DND-41 (cell line): ENCODE measurements at regions not wholly inside any gene's neighbourhood (a gene's known extent, or its start where the extent isn't known, plus 50 kb on each side); places are given as distances from the start of the nearest gene placed in this dataset.

Experiments
- EZH2 ChIP-seq: IDR thresholded peaks from 3 replicates; pipeline ENCODE4 v1.6.1; 2012; ENCODE audit warnings: borderline replicate concordance, low read depth, mild to moderate bottlenecking, moderate library complexity, low read length, inconsistent platforms; ENCODE audit not compliant: severe bottlenecking
- TF ChIP-seq, protein P1 (sequence below): IDR thresholded peaks from 2 replicates; pipeline ENCODE4 v1.5.1; 2012; ENCODE audit warnings: borderline replicate concordance, low read length, moderate library complexity, mild to moderate bottlenecking; ENCODE audit not compliant: poor library complexity, severe bottlenecking; ENCODE audit errors: extremely low read depth

DNA sequence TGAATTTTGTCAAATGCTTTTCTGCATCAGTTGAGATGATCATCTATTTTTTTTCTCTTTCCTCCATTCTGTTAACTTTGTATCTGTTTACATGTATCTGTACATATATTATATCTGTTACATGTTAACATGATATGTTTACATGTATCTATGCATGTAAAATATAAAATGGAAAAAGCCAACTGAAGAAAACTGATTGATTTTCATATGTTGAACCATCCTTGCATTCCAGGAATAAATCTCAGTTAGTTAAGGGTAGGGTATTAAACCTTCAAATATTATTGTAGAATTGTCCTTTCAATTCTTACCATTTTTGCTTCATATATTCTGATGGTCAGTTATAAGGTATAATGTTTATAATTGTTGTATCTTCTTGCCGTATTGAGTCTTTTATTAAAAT is 336.1 kb downstream of the ZFHX3 start:
- TF ChIP-seq, protein P1, sequence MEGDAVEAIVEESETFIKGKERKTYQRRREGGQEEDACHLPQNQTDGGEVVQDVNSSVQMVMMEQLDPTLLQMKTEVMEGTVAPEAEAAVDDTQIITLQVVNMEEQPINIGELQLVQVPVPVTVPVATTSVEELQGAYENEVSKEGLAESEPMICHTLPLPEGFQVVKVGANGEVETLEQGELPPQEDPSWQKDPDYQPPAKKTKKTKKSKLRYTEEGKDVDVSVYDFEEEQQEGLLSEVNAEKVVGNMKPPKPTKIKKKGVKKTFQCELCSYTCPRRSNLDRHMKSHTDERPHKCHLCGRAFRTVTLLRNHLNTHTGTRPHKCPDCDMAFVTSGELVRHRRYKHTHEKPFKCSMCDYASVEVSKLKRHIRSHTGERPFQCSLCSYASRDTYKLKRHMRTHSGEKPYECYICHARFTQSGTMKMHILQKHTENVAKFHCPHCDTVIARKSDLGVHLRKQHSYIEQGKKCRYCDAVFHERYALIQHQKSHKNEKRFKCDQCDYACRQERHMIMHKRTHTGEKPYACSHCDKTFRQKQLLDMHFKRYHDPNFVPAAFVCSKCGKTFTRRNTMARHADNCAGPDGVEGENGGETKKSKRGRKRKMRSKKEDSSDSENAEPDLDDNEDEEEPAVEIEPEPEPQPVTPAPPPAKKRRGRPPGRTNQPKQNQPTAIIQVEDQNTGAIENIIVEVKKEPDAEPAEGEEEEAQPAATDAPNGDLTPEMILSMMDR, result no peak
- TF ChIP-seq EZH2, result no peak
